Iris pigment epithelial cell (primary cell): ENCODE measurements at regions not wholly inside any gene's neighbourhood (a gene's known extent, or its start where the extent isn't known, plus 50 kb on each side); places are given as distances from the start of the nearest gene placed in this dataset.

Experiments
- DNase-seq: peaks from one replicate; pipeline ENCODE4 v3.0.0-alpha.2; 2011; ENCODE audit warnings: low read depth

DNA sequence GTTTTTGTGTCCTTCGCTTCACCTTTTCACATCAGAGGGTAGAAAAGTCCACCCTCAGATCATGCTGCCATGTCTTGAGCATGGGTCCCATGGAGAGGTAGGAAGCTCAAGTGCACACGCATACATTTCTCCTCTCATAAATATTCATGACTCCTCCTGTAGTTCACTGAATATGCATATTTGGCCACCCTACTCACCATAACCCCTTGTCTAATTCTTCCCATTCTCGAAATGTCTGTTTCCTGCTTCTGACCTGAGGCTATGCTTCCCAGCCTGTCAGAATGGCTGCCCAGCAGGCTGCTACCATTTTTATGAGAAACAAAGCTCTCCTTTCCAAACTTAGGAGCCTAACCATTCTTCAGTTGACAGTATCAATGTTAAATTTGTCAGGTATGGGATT lies 86.5 kb downstream of the ADRA2C start:
- DNase-seq, result no peak

DNA sequence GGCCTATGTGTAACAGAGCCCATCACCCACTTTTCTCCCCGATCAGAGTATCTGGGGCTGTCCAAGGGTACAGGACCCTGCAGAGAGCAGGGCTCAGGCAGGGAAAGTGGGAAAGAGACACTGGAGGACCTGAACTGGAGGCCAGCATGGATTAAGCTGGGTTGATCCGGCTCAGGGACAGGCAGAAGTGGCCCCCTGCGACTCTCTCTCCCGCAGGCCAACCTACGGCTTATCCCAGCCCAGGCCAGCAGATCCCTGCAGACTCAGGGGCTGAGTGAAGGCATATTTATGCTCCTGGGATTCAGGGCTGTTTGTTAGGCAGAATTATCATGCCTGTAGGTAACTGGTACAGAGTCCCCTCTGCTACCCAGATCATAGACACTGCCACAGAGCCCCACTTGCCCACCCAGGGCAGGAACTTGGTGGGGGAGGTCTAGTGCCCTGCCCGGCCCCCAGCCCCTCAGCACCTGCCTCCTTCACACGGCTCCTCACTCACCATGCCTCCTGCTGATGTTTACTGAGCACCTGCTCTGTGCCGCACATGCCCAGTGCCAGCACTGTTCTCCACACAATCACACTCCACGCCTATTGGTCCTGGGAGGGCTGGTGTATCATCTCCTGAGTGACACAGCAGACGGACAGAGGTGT lies 87.3 kb downstream of the ADRA2C start:
- DNase-seq, result no peak

GRCh38 chr4:3854661-3855060 lies 88.5 kb downstream of the ADRA2C start:
- DNase-seq, result no peak

DNA sequence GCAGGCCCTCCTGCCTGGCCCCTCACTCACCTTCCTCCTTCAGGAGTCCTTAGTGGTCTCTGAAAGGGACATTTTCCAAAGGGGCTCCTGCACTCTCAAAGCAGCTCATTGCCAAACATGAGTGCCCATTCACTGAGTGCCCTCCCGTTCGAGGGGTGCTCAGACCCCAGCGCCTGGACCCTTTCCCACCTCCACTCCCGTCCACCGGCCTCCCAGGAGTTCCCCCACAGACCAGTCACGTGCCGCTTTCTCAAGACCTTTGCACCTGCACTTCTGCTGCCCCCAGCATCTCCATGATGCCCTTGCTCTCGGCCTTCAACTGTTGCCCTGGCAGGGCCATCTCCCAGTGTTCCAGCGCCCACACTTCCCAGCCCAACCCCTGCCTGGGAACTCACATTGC lies 89.5 kb downstream of the ADRA2C start:
- no peak for DNase-seq

DNA sequence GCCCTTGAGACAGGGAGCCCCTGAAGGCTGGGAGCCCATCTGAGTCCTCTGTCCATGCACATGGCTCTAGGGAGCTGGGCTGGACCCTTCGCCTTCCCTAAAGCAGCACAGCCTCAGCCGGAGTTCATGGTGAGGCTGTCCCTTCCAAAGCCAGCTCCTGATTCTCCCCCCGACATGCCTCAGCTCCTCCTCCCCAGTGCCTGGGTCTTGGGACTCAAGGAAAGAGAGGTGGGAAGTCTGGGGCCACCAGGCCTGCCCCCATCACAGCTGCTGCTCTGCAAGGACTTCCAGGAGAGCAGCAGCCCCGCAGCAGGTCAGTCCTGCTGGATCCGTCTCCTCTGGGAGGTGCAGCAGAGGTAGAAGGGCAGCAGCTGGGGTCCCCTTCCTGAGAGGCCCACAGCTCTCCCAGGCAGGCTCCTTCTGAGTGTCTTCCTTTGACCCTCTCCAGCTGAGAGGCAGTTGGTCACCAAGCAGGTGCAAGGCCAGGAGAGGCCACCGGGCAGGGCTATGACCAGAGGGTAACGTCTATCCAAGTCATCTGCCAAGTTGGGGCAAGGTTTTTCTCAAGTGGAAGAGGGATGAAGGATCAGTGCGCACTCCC lies 90.5 kb downstream of the ADRA2C start:
- no peak for DNase-seq

DNA sequence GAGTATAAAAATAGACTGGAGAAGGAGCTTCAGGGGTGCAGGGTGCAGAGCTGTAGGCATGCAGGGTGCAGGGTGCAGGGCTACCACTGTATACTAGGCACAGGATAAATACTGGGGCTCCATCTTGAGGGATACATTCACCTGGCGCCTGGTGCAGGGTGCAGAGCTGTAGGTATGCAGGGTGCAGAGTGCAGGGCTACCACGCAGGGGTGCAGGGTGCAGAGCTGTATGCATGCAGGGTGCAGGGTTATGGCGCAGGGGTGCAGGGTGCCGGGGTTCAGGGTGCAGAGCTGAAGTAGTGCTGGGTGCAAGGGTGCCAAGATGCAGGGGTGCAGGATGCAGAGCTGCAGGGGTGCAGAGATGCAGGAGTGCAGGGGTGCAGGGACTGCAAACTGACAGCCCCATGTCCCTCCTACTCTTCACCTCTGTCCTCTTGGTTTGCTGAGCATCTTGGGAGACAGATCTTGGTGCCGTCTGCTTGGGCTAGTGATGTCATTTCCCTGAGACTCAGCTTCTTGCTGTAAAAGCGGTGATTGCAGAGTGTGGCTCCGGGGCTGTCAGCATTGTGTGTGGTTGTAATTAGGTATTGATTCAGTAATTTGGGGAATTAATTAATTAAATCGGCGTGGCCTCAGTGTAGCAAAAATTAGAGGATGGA lies 91.2 kb downstream of the ADRA2C start:
- DNase-seq, result no peak

- DNase-seq, result no peak
Observed at GRCh38 chr4:3858046-3858730, 92.0 kb downstream of the ADRA2C start.

DNA sequence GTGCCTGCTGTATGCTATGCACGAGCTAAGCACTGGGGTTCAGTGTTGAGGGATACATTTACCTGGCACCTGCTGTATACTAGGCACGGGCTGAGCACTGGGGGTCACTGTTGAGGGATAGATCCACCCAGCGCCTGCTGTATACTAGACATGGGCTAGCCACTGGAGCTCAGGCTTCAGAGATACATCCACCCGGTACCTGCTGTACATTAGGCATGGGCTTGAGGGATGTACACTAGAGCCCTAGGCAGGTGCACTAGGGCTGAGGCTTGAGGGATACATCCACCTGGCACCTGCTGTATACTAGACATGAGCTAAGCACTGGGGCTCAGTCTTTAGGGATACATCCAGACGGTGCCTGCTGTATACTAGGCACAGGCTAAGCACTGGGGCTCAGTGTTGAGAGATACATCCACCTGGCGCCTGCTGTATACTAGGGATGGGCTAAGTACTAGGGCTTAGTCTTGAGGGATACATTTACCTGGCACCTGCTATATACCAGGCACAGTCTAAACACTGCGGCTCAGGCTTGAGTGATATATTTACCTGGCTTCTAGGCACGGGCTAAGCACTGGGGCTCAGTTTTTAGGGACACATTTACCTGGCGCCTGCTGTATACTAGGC lies 92.7 kb downstream of the ADRA2C start:
- DNase-seq, result no peak

GRCh38 chr4:3859571-3859970 lies 93.4 kb downstream of the ADRA2C start:
- no peak for DNase-seq

GRCh38 chr4:3860061-3860912 lies 94.1 kb downstream of the ADRA2C start:
- no peak for DNase-seq

- DNase-seq, result no peak
Observed at GRCh38 chr4:3860913-3861636, 94.9 kb downstream of the ADRA2C start.

DNA sequence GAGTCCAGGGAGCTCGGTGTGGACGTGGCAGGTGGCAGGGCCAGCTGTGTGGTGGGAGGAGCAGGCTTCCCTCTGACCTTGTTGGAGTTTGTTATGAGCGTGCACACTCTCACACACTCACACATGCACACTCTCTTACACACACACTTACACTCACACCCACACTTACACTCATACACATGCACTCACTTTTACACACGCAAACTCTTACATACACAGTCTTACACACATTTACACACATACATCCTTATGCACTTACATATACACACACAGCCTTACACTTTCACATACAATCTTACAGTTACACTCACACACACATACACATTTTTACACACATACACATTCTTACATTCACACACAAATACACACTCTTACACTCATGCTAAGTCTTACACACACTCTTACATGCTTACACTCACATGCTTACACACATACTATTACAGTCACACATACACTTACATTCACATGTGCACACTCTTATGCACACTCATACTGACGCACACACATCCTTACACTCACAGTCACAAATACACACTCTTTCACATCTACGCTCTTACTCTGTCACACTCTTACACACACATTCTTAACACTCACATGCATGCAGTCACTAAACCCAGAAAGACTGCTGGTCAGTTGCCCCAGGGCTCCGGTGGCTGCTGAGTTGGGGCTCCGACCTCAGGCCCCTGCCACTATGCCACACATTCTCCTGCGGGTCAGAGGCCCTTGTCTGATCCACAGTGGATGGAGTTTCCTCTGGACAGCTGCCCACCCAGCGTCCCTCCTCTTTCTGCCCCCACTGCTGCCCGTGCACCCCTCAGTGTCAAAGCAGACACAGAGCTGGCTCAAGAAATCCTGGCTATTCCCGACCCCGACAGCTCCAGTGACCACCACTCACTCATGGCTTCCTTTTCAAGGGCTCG lies 95.8 kb downstream of the ADRA2C start:
- no peak for DNase-seq

GRCh38 chr4:3862640-3863420 lies 96.6 kb downstream of the ADRA2C start:
- no peak for DNase-seq

- DNase-seq, result no peak
Observed at GRCh38 chr4:3863841-3864741, 97.9 kb downstream of the ADRA2C start.

GRCh38 chr4:3864742-3865721 lies 98.8 kb downstream of the ADRA2C start:
- DNase-seq, result no peak

- DNase-seq, result no peak
Observed at GRCh38 chr4:3865986-3866812, 100.0 kb downstream of the ADRA2C start.
